ENCODE measurements at regions not wholly inside any gene's neighbourhood (a gene's known extent, or its start where the extent isn't known, plus 50 kb on each side); places are given as distances from the start of the nearest gene placed in this dataset.

GRCh38 chr4:96342790-96343455 lies 503.0 kb downstream of the PDHA2 start:
- TF ChIP-seq, protein P1, sequence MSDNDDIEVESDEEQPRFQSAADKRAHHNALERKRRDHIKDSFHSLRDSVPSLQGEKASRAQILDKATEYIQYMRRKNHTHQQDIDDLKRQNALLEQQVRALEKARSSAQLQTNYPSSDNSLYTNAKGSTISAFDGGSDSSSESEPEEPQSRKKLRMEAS (IDR thresholded peaks at IDR 0.05), result no peak
- TF ChIP-seq EP300 (IDR thresholded peaks at IDR 0.05; ENCODE audit: borderline replicate concordance) (no peak), CEBPB (IDR thresholded peaks at IDR 0.05) (no peak), EGR1 (IDR thresholded peaks at IDR 0.05) (no peak), TCF12 (IDR thresholded peaks at IDR 0.05; ENCODE audit: low read depth) (no peak), RAD21 (IDR thresholded peaks at IDR 0.05; ENCODE audit: low read depth) (no peak), ZBTB7A (IDR thresholded peaks at IDR 0.05; ENCODE audit: low read depth) (no peak)
- TF ChIP-seq, protein P2, sequence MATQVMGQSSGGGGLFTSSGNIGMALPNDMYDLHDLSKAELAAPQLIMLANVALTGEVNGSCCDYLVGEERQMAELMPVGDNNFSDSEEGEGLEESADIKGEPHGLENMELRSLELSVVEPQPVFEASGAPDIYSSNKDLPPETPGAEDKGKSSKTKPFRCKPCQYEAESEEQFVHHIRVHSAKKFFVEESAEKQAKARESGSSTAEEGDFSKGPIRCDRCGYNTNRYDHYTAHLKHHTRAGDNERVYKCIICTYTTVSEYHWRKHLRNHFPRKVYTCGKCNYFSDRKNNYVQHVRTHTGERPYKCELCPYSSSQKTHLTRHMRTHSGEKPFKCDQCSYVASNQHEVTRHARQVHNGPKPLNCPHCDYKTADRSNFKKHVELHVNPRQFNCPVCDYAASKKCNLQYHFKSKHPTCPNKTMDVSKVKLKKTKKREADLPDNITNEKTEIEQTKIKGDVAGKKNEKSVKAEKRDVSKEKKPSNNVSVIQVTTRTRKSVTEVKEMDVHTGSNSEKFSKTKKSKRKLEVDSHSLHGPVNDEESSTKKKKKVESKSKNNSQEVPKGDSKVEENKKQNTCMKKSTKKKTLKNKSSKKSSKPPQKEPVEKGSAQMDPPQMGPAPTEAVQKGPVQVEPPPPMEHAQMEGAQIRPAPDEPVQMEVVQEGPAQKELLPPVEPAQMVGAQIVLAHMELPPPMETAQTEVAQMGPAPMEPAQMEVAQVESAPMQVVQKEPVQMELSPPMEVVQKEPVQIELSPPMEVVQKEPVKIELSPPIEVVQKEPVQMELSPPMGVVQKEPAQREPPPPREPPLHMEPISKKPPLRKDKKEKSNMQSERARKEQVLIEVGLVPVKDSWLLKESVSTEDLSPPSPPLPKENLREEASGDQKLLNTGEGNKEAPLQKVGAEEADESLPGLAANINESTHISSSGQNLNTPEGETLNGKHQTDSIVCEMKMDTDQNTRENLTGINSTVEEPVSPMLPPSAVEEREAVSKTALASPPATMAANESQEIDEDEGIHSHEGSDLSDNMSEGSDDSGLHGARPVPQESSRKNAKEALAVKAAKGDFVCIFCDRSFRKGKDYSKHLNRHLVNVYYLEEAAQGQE (IDR thresholded peaks at IDR 0.05; ENCODE audit: low read depth), result no peak

All from Ishikawa (cell line).